D341Med (cell line): ENCODE measurements at regions not wholly inside any gene's neighbourhood (a gene's known extent, or its start where the extent isn't known, plus 50 kb on each side); places are given as distances from the start of the nearest gene placed in this dataset.

ENCODE experiments used
- DNase-seq: peaks from one replicate; pipeline ENCODE4 v3.0.0; 2012; ENCODE audit warnings: low spot score

DNA sequence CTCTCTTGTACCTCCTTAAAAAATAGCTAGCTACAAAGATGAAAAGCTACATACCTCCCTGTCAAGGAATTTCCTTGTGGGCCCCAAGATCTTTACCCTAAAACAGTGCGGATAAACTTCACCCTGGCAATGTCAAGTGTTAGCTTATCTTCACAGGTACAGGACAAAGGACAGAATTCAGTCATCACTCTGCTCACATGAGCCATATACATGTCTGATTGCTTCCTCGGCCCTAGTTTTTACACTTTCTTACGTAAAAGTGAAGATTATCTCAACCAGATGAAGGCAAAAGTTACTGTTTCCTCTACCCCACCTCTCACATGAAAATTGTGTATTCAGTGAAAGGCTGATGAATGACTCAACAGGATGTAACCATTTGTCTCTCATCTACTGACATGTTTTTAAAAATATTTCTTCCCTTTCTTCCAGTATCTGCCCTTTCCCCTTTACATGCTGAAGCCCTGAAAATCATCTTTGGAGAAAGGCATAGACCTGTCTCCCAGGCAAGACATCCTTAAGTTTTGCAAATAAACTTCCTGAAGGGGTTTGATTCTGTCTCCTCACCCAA, 890.1 kb downstream of the GALC start:
- DNase-seq = no peak

DNA sequence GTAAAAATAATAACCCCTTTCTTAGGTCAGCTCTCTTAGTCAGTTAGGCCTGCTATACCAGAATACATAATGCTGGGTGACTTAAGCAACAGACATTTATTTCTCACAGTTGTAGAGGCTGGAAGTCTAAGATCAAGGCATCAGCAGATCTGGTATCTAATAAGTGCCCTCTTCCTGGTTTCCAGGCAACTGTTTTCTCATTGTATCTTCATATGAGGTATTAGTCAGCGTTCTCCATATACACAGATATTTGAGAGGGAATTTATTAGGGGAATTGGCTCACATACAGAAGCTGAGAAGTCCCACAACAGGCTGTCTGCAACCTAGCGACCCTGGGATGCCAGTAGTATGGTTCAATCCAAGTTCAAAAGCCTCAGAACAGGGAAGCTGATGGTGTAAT, 896.0 kb downstream of the GALC start:
- DNase-seq = no peak

DNA sequence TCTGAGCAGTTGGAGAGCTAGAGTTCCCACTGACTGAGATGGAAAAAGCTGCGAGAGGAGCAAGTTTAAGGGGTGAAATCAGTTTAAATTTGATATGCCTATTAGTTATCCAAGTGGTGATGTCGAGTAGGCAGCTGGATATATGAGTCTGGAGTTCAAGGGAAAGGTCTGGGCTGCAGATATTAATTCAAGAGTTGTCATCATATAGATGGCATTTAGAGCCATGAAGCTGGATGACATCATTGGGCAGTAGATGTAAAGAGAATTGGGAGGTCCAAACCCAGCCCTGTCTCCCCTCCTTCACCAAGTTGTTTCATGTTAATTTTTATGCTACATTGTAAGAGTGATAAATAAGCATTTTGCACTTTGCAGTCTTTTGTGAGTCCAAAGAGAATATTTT, 898.1 kb downstream of the GALC start:
- DNase-seq = no peak

DNA sequence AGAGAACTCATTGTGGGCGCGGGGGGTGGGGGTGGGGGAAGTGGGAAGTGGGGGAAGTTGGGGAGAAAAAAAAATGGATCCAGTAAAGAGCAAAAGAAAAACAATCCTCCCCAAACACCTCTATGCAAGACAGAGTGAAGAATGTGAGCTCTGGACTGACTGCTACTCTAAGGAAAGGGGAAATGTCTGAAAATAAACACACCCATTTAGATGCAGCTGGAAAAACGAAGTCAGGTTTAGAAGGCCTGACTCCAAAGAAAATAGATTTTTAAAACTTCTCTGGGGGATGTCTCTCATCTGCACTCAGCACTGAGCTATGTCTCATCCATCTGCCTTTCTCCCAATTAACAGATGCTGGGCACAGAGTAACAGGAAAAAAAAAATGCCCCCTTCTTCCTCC, 904.4 kb downstream of the GALC start:
- no peak for DNase-seq

DNA sequence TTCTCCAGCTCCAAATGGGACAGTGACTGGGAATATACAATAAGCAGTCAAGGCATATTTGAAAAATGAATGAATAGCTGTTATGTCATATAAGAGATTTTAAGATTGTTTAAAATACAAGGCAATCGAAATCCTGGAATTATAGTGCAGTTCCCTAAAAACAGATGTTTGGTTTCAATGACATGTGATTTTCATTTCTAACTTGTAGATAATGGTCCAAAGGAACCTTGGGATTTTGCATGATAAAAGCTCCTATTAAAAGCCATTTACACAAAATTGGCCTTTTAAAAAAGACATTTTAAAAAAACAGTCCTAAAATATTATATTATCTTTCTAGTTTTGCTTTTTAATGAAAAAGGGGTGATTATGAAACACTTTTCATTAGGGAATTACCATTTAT, 905.1 kb downstream of the GALC start:
- no peak for DNase-seq

DNA sequence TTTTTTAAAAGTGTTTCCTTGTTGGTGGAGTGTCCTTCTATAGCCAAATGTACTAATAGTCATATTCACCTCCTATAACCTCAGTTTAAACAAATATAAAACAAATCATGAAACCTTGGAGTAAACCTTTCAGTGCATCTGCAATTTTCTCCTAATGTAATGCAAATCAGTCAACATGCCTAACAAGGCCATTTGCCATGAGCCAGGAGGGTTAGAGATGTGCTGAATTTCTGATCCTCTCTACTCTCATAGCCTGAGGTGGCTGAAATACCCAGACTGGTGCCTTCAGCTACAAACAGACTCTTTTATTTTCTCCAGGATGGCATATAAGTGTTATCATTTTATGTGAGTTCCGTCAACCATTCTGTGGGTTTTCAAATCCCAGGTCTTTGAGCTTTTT, 908.1 kb downstream of the GALC start:
- DNase-seq = no peak

DNA sequence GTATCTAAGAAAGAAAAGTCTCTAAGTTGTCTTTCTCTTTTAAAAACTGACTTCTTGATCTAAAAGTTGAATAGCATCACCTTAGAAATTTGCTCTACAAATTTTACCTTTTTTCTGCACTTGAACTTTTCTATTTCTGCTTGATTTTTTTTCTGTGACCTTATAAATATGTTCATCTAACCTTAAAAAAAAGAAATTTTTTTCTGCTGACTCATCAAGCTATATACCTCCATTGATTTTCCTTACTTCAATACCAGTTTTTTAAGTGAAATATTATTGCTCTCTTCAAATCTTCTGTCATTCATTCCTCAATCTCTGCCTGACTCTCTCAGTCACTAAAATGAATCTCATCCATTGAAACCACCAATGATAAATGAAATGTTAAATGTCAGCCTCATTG, 910.1 kb downstream of the GALC start:
- no peak for DNase-seq

DNA sequence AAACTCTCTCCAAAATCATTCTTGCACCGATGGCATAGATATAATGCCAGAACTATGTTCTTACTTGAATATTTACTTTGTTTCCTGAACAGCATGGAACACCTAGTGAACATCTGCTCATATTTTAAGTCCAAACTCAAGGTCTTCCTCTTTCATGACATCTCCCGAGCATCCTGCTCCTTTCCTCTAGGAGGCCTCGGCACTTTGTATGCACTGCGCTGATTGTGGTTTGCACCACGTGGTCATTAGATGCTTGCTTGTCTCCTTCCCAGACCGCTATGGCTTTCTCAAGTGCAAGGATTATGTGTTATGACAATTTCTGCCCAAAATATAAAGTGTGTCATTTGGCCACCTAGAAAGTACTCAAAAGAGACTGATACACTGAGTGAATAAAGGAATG, 912.0 kb downstream of the GALC start:
- no peak for DNase-seq

DNA sequence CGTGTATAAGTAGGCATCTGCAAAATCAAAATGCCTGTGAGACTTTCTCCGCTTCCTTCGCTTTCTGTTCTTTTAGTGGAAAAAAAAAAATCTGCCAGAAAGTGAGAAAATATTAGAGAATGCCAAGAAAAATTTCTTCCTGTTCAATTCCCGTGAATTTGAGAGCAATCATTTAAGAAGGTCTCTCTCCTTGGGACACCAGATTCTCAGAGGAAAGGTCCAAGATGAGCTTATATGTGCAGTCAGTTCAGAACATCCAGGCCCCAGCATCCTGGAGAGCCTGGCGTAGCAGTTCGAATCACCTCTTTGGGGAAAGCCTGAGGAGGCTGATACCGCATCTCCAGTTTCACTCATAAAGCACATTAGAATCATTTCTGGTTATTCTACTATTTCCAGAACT, 912.8 kb downstream of the GALC start:
- no peak for DNase-seq

DNA sequence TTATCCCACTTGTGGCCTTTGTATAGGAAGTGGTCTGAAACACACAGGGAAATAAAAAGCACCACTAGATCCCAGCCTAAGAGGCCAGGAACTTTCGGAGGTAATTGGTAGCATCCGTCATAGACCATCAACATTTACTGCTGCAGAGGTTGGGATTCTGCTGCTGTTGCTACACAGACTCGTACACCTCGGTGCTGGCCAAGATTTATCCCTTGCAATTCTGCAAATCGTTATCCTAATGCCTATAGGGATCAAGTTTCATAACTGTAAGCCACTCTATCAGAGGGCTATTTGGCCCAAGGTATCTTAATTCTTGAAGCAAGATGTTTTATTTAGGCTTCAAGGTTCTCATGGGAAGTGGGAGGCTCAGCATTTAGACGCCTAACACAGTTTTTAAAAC, 913.6 kb downstream of the GALC start:
- no peak for DNase-seq

DNA sequence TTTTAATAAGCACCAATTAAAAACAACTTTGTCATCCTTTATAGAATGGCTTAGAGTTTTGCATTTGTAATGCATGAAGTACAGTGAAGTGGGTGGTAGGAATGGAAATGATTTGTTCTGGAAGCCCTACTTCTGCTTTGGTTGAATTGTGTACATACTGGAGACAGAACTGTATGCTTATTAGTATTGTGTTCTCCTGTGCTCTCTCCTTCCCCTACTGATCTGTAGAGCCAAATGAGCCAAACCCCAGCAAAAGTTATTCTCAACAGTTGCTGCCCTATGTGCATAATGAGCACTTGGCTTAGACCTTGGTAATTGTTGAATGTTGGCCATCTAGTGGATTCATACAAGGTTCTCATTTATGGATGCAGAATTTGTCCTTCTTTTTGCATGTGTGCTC, 916.1 kb downstream of the GALC start:
- no peak for DNase-seq

DNA sequence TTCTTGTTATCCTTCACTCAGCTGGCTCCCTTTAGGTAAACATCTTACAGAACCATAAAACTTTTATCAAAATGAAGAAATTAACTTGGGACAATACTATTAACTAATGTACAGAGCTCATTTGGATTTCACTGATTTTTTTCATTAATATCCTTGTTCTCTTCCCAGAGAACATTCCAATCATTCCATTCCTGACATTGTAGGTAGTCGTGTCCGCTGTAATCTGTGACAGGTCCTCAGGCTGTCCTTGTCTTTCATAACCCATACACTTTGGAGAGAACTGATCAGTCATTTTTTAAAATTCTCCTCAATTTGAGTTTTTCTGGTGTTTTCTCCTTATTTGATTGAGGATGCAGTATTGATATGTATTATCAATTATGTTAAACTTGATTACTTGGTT, 916.8 kb downstream of the GALC start:
- DNase-seq = no peak

DNA sequence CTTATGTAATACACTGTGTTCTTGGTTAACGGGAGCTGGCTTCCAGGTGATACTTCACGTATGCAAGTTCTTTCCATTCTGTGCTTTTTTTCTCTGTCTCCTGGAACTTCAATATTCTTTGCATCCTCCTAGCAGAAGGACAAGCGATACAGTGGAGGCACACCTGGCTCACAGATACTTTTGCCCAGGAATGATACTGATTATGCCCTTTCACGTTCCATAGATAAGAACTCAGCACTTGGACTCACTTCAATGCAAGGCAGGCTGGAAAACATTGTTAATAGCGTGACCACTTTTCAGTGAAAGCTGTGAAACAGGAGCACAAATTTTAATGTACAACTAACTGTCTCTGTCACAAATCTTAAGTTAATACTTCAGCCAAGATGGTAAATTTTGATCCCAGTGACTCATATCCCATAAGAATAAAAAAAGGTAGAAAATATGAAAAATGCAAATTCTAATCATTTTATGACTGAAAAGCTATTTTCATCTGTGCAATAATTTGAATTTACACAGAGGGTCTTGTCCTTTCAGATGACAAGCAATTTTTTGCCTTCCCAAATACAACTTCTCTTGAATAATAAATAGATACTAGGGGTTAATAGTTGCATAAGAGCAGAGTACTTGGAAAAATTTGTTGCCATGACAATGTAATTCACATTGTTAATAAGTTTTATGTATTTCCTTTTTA, 919.0 kb downstream of the GALC start:
- DNase-seq = no peak

DNA sequence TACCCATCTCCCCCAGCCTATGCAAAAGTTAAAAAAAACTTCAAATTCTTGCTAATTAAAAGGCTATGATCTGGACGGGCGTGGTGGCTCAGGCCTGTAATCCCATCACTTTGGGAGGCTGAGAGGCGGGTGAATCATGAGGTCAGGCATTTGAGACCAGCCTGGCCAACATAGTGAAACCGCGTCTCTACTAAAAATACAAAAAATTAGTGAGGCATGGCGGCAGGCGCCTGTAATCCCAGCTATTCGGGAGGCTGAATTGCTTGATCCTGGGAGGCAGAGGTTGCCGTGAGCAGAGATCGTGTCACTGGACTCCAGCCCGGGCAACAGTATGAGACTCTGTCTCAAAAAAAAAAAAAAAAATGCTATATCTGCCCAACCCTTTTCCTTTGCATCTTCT, 925.4 kb downstream of the GALC start:
- DNase-seq = no peak

DNA sequence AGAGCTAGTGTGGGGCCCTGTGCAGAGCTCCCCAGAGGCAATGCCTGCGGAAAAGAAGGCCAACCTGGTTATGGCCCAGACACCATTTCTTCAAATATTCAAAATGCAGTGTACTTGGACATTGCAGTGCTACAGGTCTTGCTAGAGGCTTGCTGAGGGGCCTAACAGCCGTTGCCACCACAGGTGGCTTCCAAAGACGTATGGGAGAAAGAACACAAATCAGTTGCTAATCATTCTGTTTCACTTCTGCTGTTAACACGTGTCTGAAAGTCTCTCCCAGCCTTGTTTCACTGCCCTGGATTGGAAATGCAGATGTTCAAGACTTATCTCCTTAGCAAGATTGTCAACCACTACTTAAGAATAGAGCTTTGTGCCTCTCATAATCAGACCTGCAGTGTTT, 925.9 kb downstream of the GALC start:
- no peak for DNase-seq

DNA sequence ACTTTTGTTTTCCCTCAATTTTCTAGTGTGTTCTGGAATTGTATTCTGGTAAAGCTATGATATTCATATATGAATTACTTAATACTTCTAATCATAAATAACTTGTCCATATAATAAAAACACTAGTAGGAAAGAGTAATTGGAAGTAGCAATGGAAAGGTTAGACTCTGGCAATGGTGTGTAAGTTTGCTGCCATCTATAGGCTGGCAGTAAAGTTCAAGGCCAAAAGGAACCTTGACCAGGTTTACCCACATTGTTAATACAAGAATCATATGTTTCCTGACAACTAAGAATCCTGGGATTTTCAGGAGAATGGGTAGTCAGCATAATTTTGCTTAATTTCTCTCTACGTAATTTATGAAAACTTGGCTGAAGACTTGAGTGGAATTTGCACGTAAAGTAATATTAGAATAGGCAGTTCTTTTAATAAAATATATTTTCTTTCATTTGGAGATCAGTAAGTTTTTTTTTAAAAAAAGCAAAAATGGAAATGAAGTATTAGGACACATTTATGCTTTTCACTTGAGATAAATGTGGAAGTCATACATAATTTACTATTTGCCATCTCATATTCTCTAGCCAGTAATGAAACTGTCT, 926.7 kb downstream of the GALC start:
- peak; percentile 39 for DNase-seq

DNA sequence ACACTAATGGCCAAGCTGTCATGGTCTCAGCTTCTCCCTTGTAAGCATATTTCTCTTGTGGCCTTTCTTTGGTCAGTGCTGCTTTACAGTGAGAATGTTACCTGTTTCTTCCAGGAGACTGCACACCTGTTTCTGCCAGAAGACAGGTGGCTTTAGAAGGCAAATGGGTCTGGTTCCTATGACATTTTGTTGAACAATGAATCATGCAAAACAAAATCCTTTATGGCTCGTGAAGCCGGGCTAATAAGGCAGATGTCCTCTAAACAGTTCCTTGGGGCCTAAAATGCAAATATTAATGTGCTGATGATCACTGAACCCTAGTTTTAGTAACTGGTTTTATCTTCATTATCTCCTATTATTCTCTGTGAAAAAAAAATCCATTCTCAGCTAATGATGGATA, 927.6 kb downstream of the GALC start:
- no peak for DNase-seq

DNA sequence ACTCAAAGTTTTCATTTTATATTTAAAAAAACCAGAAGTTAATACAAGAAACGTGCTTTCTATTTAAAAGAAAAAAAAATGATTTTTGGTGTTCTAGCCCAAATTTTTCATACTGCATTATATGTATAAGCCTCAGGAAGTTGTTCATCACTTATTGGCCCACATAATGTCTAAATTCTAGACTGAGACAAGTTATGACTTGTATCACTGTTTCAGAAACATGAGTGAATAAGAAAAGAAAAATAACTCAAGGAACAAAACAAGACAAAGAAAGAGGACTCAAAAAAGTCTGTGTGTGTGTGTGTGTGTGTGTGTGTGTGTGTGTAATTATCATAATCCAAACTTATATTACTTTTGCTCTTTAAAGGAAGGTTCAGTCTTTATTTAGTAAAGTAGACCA, 929.8 kb downstream of the GALC start:
- no peak for DNase-seq

DNA sequence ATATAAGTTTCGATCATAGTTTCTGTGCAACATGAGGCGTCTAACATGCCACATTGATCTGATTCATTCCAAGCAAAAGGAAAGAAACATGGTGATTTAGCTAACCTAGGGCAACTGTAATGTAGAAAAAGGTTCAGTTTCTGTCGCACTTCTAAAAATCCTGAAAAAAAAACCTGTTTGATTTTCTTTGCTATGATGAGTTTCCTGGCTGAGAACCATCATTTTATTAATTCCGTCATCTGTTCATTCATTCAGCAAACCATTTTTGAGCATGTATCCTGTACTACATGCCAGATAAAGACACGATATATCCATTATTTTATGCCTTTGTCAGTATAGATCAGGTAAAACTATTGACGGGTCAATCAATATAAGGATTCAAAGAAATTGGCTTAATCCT, 932.6 kb downstream of the GALC start:
- DNase-seq = no peak

DNA sequence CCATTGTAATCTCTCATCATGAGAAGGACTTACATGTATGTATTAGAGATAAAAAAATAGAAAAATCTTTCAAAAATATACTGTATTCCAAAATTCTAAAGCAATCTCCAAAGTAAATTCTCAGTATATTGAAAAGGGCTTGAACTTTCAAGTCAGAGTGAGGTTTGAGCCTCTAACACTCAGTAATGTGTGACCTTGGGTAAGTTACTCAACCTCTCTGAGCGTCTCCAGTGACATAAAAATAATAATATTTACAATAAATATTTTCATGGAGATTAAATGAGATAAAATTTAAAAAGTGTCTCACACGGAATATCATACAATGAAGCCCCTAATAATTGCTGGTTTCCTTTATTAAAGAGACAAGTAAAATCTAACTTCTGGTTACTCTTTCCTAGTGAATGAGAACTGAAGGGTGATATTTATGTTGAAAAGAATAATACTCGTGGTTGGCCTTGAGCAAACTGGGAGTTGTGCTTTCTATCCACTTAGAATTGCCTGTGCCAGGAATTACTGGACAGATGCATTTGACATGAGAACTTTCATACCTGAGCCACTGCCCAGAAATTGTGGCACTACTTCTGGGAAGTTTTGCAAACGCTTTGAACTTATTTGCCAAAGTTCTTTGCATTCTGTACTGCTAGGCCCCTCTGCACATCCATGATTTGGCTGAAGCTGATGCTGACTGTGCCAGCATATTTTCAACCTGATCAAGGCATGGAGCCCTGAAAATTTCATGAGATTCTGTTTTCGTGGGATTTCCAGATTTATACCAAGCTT, 933.7 kb downstream of the GALC start:
- no peak for DNase-seq

DNA sequence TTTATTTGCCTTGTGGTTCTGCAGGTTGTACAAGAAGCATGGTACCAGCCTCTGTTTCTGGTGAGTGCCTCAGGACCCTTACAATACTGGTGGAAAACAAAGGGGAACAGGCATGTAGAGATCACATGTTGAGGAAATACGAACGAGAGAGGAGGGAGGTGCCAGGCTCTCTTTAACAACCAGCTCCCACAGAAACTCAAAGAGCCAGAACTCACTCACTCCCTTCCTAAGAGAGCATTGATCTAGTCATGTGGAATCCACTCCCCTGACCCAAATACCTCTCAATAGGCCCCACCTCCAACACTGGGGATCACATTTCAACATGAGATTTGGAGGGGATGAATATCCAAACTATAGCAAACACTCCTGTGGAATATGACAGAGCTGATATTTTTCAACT, 938.0 kb downstream of the GALC start:
- DNase-seq = no peak

DNA sequence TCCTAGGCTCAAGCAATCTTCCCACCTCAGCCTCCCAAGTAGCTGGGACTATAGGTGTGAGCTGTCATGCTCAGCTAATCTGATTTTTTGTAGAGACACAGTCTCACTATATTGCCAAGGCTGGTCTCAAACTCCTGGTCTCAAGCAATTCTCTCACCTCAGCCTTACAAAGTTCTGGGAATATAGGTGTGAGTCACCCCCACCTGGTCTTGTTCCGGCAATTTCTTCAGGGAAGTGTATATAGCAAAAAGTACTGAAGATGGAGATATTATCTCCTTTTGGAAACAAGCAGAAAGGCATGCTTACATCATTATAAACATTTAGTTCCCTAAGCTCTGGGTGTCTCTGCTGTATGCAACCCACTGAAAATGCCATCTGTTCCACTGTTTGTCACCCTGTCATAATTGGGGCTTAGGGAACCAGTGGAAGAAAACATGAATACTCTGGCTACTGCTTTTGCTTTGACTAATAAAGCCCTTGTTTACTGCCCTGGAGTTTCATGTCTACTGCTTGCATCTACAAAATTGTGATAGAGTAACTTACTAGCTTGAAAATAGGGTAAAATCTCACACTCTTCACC, 940.2 kb downstream of the GALC start:
- peak; percentile 53 for DNase-seq

DNA sequence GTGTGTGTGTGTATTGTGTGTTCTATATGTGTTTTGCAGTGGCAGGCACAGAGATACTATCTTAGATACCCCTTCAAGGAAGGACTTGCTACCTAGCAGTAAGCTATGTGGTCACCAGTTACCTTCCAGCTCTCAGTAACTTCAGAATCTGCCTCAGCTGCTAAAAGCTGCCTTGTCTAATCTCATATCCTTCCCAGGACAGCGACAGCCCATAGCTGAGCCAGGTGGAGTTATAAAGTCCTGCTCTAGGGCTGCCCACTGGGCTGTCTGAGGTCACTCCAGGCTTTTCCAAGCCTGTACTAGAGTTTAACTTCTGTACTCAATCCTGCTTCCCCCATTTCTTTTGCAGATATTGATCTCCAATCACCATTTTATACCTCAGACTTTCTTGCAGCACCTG, 942.6 kb downstream of the GALC start:
- no peak for DNase-seq
